HG03432 (cell line): ENCODE measurements at regions not wholly inside any gene's neighbourhood (a gene's known extent, or its start where the extent isn't known, plus 50 kb on each side); places are given as distances from the start of the nearest gene placed in this dataset.

Experiments
- ATAC-seq: cut with Tn5 transposase; IDR thresholded peaks from one replicate; pipeline ENCODE4 v1.9.1; 2021; ENCODE audit warnings: mild to moderate bottlenecking, moderate library complexity; ENCODE audit not compliant: unreplicated experiment

GRCh38 chr1:37404711-37405110 is 69.7 kb upstream of the ZC3H12A start:
- ATAC-seq: no peak

DNA sequence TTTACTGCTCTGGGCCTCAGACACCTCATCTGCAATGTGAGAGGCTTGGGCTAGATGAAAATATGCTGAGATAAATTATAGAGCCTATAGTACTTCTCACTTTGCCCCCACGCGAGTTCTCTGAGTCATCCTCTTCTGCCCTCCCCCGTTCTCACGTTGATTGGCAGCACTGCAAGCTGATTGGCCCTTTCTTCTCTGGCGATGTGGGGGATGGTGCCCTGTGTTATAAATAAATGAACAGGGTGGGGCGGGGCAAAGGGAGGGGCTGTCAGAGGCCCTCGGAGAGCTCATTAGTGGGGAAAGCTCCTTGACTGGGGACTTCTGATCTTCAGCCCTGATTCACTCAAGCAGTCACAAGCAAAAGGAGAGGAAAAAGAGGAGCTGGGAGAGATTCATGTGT is 64.3 kb upstream of the ZC3H12A start:
- no peak for ATAC-seq

- no peak for ATAC-seq
Measured at GRCh38 chr1:37410815-37411214, 63.6 kb upstream of the ZC3H12A start.

GRCh38 chr1:37415611-37416244 is 58.7 kb upstream of the ZC3H12A start:
- ATAC-seq: no peak

GRCh38 chr1:37420456-37420855 is 53.9 kb upstream of the ZC3H12A start:
- no peak for ATAC-seq

GRCh38 chr1:37423810-37424209 is 50.6 kb upstream of the ZC3H12A start:
- no peak for ATAC-seq

DNA sequence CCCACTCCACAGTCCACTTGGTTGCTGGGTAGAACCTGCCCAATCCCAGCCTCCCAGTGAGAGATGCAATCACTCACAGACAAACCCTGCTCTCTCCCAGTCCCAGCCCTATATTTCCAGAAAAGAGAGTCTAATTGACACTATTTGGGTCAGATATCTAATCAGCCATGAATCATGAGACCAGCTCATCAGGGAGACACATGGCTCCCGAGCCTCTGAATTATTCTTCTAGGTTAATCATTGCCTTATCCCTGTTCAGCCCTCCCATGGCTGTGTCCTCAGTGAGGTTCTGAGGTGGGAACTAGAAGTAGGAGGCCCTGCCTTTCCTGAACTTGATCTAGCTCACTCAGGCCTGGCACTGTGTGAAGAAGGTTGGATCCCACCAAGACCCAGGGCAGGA is 49.9 kb upstream of the ZC3H12A start:
- no peak for ATAC-seq
